ENCODE measurements at regions not wholly inside any gene's neighbourhood (a gene's known extent, or its start where the extent isn't known, plus 50 kb on each side); places are given as distances from the start of the nearest gene placed in this dataset.
"Not testable (repeated sequence)": the region's sequence is repeated elsewhere in the genome, so short reads cannot be mapped to it uniquely, and the experiment has no call there.

DNA sequence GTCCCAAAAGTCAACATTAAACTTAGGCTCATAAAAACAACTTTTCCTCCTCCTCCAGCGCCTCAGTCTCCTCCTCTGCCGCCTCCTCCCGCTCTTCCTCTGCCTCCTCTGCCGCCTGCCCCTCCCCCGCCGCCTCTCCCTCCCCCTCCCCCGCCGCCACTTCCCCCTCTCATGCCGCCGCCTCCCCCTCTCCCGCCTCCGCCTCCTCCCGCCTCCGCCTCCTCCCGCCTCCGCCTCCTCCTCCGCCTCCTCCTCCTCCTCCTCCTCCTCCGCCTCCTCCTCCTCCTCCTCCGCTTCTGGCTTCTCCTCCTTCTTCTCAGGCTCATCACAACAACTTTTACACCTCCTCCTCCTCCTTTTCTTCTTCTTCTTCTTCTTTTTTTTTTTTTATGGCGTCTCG lies 599.9 kb downstream of the TMEM182 start:
- no peak for DNase-seq (ENCODE audit: insufficient read length, low spot score)
- FAIRE-seq = no peak

- FAIRE-seq = no peak
- DNase-seq (ENCODE audit: insufficient read length, low spot score) = no peak
Measured at GRCh38 chr2:103363639-103364038, 601.8 kb downstream of the TMEM182 start.

DNA sequence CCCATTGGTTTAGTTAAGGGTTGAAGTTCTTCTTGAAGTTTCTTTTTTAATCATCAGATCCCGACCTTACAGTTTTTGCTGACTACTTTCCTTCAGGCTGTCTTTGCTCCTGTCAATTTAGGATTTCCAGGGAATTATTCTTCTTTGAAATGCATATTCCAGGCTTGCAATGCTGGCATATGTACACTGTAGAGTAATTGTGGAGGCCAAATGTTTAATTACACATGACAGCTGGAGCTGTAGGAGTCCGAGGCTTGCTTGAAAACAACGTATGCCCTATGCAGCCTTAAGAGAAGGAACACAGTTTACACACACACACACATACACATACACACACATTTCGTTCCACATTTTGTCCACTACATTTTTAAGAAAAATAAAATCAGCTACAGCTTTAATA lies 602.3 kb downstream of the TMEM182 start:
- DNase-seq (ENCODE audit: insufficient read length, low spot score) (no peak), FAIRE-seq (no peak)

GRCh38 chr2:103365071-103365470 lies 603.2 kb downstream of the TMEM182 start:
- DNase-seq (ENCODE audit: insufficient read length, low spot score) (no peak), FAIRE-seq (no peak)

- DNase-seq (ENCODE audit: insufficient read length, low spot score) (no peak), FAIRE-seq (no peak)
Measured at GRCh38 chr2:103367877-103368276, 606.0 kb downstream of the TMEM182 start.

DNA sequence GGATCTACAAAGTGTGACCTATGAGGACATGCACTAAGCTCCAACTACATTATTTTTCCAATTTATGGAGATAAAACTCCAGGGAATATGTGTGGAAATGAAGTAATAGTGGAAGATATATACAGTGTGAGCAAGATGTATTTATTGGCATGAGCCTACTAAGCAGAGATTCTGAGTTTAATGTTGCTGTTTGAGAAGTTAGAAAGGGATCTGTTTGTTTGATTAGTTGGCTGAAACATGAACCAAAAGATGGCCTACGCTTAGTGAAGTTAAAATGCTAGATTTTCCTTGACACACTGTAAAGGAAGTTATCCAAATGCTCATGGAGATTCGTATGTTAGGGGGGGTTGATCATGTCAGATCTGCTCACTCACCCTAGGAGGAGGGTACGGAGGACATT lies 621.7 kb downstream of the TMEM182 start:
- FAIRE-seq = no peak
- DNase-seq (ENCODE audit: insufficient read length, low spot score) = no peak

- FAIRE-seq = no peak
- no peak for DNase-seq (ENCODE audit: insufficient read length, low spot score)
Measured at GRCh38 chr2:103386872-103387271, 625.0 kb downstream of the TMEM182 start.

DNA sequence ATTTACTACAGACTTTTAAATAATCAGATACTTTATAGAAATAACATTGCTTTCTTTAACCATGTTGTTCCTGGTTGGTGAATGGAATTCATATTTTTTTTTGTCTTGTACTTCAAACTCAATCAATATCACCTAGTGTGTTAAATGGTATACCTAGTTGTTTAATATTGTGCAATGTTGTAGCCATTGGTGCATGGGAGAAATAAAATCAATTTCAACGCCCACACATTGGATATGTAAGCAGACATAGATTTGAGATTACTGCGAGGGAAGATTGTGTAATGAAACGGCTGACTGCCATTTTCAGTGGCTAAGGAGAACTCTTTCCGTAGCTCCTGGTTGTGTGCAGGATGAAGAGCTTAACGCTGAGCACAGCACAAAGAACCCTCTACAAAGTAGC lies 626.1 kb downstream of the TMEM182 start:
- DNase-seq (ENCODE audit: insufficient read length, low spot score) (no peak), FAIRE-seq (no peak)

DNA sequence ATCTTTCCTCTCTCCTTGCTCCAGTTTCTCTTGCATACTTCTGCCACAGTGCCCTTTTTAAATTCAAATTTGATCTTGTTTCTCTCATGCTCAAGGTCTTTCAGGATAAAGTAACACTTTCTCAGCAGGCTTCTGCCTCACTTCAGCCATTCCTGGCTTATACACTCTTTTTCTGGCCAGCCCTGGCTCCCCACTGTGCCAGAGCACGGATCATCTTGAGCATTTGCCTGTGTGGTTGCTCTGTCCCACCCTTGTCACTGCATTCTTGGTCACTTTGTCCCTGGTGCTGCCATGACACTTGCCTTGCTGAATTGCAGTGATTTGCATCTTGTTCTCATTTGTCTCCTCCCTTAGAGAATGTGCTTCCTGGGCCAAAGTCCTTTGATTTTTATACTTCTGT lies 634.3 kb downstream of the TMEM182 start:
- DNase-seq (ENCODE audit: insufficient read length, low spot score) = no peak
- no peak for FAIRE-seq

- no peak for DNase-seq (ENCODE audit: insufficient read length, low spot score)
Measured at GRCh38 chr2:103401621-103402020, 639.8 kb downstream of the TMEM182 start.

GRCh38 chr2:103402336-103402735 lies 640.5 kb downstream of the TMEM182 start:
- DNase-seq (ENCODE audit: insufficient read length, low spot score) = no peak
- no peak for FAIRE-seq

More at GRCh38 chr2:103401621-103402020, 639.8 kb downstream of the TMEM182 start:
- no peak for FAIRE-seq

DNA sequence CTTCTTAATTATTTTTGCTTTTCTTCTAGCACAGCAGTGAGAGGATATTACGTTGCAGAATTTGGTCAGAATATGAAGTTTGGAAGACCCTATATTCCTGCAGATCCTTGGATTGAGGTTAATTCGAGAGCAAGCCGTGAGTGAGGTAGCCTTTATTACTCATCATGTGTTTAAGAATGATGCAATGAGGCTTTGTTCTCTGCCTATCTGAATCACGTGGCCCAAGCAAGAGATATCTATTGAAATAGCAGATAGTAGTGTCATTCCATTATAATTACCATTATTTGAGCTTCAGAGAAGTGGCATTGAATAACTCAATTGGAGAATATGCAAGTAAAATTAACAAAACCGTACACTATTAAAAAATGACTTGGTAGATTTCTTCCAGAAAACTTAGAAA lies 641.1 kb downstream of the TMEM182 start:
- DNase-seq (ENCODE audit: insufficient read length, low spot score) (no peak), FAIRE-seq (no peak)

GRCh38 chr2:103403388-103403787 lies 641.6 kb downstream of the TMEM182 start:
- DNase-seq (ENCODE audit: insufficient read length, low spot score); FAIRE-seq: not testable (repeated sequence)

DNA sequence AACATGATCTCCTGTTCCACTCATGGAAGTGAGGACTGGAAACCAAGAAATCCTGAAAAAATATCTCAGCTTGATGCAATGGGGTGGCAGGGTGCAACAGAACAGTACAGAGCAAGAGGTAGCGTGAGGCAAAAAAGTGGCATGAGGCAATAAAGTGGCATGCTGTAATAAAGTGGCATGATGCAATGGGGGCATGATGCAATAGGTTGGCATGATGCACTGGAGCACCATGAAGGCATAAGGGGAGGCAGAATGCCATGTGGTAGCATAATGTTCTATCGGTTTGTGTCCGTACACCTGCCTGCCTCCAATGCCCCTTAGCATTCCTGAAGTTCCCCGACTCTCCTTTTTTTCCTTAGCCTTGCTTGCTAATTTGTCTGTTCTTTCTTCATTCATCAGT lies 648.4 kb downstream of the TMEM182 start:
- FAIRE-seq = no peak
- no peak for DNase-seq (ENCODE audit: insufficient read length, low spot score)

DNA sequence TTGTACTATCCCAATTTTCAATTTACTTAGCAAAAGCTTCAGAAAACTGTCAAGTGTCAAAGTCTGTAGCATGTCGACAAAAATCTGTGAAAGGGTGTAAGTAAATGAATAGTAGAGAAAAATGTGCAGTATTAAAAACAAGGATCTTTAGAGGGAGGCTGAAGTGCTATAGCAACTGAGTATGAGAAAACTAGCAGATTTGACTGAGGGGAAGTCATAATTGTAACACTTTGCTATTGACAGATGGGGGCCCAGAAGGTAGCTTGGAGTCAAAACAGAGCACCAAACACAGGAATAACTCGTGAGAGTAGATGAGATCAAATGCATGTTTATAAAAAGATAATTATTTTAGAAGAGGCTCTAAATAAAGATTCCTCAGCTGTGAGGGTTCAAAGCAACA lies 657.7 kb downstream of the TMEM182 start:
- no peak for FAIRE-seq
- DNase-seq (ENCODE audit: insufficient read length, low spot score) = no peak

- DNase-seq (ENCODE audit: insufficient read length, low spot score) (no peak), FAIRE-seq (no peak)
Measured at GRCh38 chr2:103423100-103423499, 661.3 kb downstream of the TMEM182 start.

GRCh38 chr2:103427567-103427966 lies 665.7 kb downstream of the TMEM182 start:
- no peak for FAIRE-seq
- no peak for DNase-seq (ENCODE audit: insufficient read length, low spot score)

- FAIRE-seq (no peak), DNase-seq (ENCODE audit: insufficient read length, low spot score) (no peak)
Measured at GRCh38 chr2:103430191-103430590, 668.4 kb downstream of the TMEM182 start.

DNA sequence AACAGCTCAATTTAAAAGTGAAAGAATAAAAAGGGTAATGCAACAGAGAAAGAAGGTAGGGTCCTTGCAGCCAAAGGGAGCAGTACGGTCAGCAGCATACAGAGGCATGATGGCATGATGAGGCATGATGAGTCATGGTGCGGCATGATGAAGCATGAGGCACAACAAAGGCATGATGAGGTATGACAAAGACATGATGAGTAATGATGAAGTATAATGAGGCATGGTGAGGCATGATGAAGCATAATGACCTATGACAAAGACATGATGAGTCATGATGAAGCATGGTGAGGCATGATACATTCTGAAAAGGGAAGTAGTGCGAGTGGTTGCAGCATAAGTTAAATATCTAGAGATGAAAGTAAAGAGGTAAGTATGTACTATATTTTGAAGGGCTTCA lies 673.2 kb downstream of the TMEM182 start:
- FAIRE-seq (no peak), DNase-seq (ENCODE audit: insufficient read length, low spot score) (no peak)

DNA sequence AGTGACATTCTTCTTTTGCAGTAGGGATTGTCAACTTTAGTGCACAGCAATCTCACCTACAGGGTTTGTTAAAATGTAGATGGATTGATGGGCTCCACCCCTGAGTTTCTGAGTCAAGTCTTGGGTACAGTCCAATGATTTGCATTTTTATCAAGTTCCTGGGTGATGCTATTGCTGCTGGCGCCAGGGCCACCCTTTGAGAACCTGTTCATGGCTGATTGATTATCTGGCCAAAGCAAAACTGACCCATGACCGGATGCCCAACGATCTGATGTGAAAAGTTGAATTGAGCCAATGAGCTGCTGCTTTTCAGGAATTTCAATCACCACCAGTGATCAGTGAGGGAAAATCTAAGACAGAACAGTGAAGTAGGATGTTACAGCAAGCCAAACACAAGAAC lies 675.3 kb downstream of the TMEM182 start:
- DNase-seq (ENCODE audit: insufficient read length, low spot score) = no peak
- no peak for FAIRE-seq

GRCh38 chr2:103445347-103445746 lies 683.5 kb downstream of the TMEM182 start:
- FAIRE-seq (no peak), DNase-seq (ENCODE audit: insufficient read length, low spot score) (no peak)

- FAIRE-seq = no peak
- no peak for DNase-seq (ENCODE audit: insufficient read length, low spot score)
Measured at GRCh38 chr2:103448495-103448894, 686.7 kb downstream of the TMEM182 start.

DNA sequence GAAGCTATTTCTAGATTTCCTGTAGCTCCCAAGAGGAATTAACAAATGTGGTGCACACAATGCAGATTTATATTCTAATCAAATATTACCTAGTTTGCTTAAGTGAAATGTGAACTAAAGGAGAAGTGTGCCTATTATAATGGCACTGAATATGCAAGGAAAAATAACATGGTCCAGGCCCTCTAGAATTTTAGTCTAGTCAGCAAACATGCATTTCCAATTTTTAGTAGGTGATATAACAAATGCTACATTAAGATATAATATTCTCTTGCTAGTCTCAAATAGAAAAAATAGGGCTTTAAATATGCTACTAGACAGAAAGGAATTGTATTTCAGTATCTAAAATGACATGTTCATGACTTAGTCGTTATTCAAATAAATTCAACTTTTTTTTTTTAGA lies 689.5 kb downstream of the TMEM182 start:
- no peak for FAIRE-seq

GRCh38 chr2:103459283-103459682 lies 697.5 kb downstream of the TMEM182 start:
- FAIRE-seq = no peak
- no peak for DNase-seq (ENCODE audit: insufficient read length, low spot score)

More for the DNA sequence above, 689.5 kb downstream of the TMEM182 start:
- DNase-seq (ENCODE audit: insufficient read length, low spot score) = no peak
